HepG2 (cell line): ENCODE measurements at regions not wholly inside any gene's neighbourhood (a gene's known extent, or its start where the extent isn't known, plus 50 kb on each side); places are given as distances from the start of the nearest gene placed in this dataset.

Experiments
- ATAC-seq: fragments of 200-7000 bp; cut with Tn5 transposase; 3 replicates; pipeline ENCODE4 v1.9.1; 2020; ENCODE audit warnings: mild to moderate bottlenecking, moderate library complexity
- BruUV-seq: library from RNA; stranded (reverse); fragments of 400-500 nt; replicated peaks from 2 replicates; lab custom pipeline; 2021; lab: Mats Ljungman, UMichigan
- CTCF ChIA-PET: fragments of 300-600 bp; formaldehyde crosslinking; extraction: SDS; loops from one replicate; lab custom pipeline; 2021; ENCODE audit warnings: low total read pairs, inconsistent platforms, low intra/inter-chr PET ratio; lab: Yijun Ruan, JAX
- POLR2A ChIA-PET: fragments of 350-600 bp; sonication (Branson Sonifier 250); formaldehyde crosslinking; loops from one replicate; lab custom pipeline; 2020; ENCODE audit warnings: antibody characterized with exemption, inconsistent platforms; lab: Yijun Ruan, JAX
- DNase-seq: peaks from one replicate; pipeline ENCODE4 v3.0.0-alpha.2; 2015; ENCODE audit warnings: low spot score
- FAIRE-seq: peaks from 3 replicates; lab custom pipeline; 2011; peaks lifted over from hg19 to GRCh38; lab: Jason Lieb, UNC
- H2AFZ ChIP-seq: one replicate; pipeline ENCODE4 v1.6.1; 2011; ENCODE audit warnings: low read length, inconsistent platforms
- H3K27ac ChIP-seq: fragments of 300-600 bp; 3 replicates; pipeline ENCODE4 v1.8.0; 2011; ENCODE audit warnings: mixed run types, mild to moderate bottlenecking, mixed read lengths, low read length, inconsistent platforms; ENCODE audit not compliant: insufficient read depth; ENCODE audit errors: extremely low read length
- H3K27me3 ChIP-seq, 2 experiments: fragments of 200-600 bp in 1 of 2; 2 replicates in 1 of 2; 3 replicates in 1 of 2; pipeline versions ENCODE4 v1.6.0 to v1.8.0; 2011; ENCODE audit warnings: low read length in 2 of 2, mild to moderate bottlenecking in 2 of 2, moderate library complexity in 2 of 2, inconsistent platforms in 1 of 2; ENCODE audit not compliant: insufficient read depth in 2 of 2, control insufficient read depth in 1 of 2
- H3K36me3 ChIP-seq, 2 experiments: fragments of 200-600 bp in 1 of 2; replicated peaks in 1 of 2; 2 replicates in 1 of 2; 3 replicates in 1 of 2; pipeline versions ENCODE4 v1.5.1 to v1.8.0; 2011; ENCODE audit warnings: low read length in 2 of 2, inconsistent platforms in 1 of 2; ENCODE audit not compliant: insufficient read depth in 2 of 2, control insufficient read depth in 1 of 2
- H3K4me1 ChIP-seq: 2 replicates; pipeline ENCODE4 v1.5.1; 2012; ENCODE audit warnings: low read length, inconsistent platforms; ENCODE audit not compliant: insufficient read depth
- H3K4me2 ChIP-seq: 2 replicates; pipeline ENCODE4 v1.6.0; 2011; ENCODE audit warnings: low read depth, low read length, inconsistent platforms
- H3K4me3 ChIP-seq, 3 experiments: fragments of 200-600 bp in 1 of 3; sonication (generic), shearing (Covaris generic) in 1 of 3; replicated peaks in 1 of 3; 2 replicates each; pipeline ENCODE4 v1.5.1; 2011 to 2016; ENCODE audit warnings: low read length in 3 of 3, inconsistent platforms in 2 of 3, low read depth in 2 of 3, mild to moderate bottlenecking in 2 of 3, control low read depth in 1 of 3, mixed read lengths in 1 of 3; ENCODE audit not compliant: insufficient read depth in 1 of 3
- H3K79me2 ChIP-seq: one replicate; pipeline ENCODE4 v1.6.1; 2011; ENCODE audit warnings: low read length, inconsistent platforms; ENCODE audit not compliant: insufficient read depth
- H3K9ac ChIP-seq: 2 replicates; pipeline ENCODE4 v1.6.0; 2011; ENCODE audit warnings: mild to moderate bottlenecking, low read depth, low read length, inconsistent platforms; ENCODE audit not compliant: insufficient read depth
- H3K9me3 ChIP-seq: 2 replicates; pipeline ENCODE4 v1.5.1; 2012; ENCODE audit warnings: mild to moderate bottlenecking, low read length
- H4K20me1 ChIP-seq: 2 replicates; pipeline ENCODE4 v1.6.0; 2011; ENCODE audit warnings: inconsistent platforms, mild to moderate bottlenecking, low read length, moderate library complexity; ENCODE audit not compliant: insufficient read depth
- AHR ChIP-seq: IDR thresholded peaks from 2 replicates; pipeline ENCODE4 v1.6.1; 2018; ENCODE audit warnings: missing genetic modification reagents, missing compliant biosample characterization
- ARNTL ChIP-seq: sonication (generic); formaldehyde crosslinking; IDR thresholded peaks from 2 replicates; pipeline ENCODE4 v1.4.0; 2020; ENCODE audit warnings: mild to moderate bottlenecking, missing genetic modification reagents
- FOXM1 ChIP-seq: sonication (generic); formaldehyde crosslinking; IDR thresholded peaks from 2 replicates; pipeline ENCODE4 v1.5.0; 2020; ENCODE audit warnings: missing genetic modification reagents
- GPBP1L1 ChIP-seq: sonication (generic); formaldehyde crosslinking; IDR thresholded peaks from 2 replicates; pipeline ENCODE4 v1.5.0; 2020; ENCODE audit warnings: mild to moderate bottlenecking, missing genetic modification reagents
- GZF1 ChIP-seq: sonication (generic); formaldehyde crosslinking; IDR thresholded peaks from 2 replicates; pipeline ENCODE4 v1.5.1; 2020; ENCODE audit warnings: mild to moderate bottlenecking, missing genetic modification reagents
- HNF1B ChIP-seq: sonication (generic); formaldehyde crosslinking; IDR thresholded peaks from 2 replicates; pipeline ENCODE4 v1.5.1; 2020; ENCODE audit warnings: mild to moderate bottlenecking, moderate library complexity, missing genetic modification reagents
- HOXA5 ChIP-seq: sonication (generic); formaldehyde crosslinking; IDR thresholded peaks from 2 replicates; pipeline ENCODE4 v1.4.0; 2020; ENCODE audit warnings: missing genetic modification reagents
- KAT2B ChIP-seq: fragments of 150-350 bp; IDR thresholded peaks from 2 replicates; pipeline ENCODE4 v1.6.1; 2014; ENCODE audit warnings: low read depth, low read length, borderline replicate concordance
- KAT8 ChIP-seq: IDR thresholded peaks from 2 replicates; pipeline ENCODE4 v1.6.1; 2016; ENCODE audit warnings: missing genetic modification reagents, missing compliant biosample characterization
- MED13 ChIP-seq: sonication (generic); formaldehyde crosslinking; IDR thresholded peaks from 2 replicates; pipeline ENCODE4 v1.5.0; 2020; ENCODE audit warnings: missing genetic modification reagents
- PREB ChIP-seq: sonication (generic); formaldehyde crosslinking; IDR thresholded peaks from 2 replicates; pipeline ENCODE4 v1.4.0; 2020; ENCODE audit warnings: missing genetic modification reagents
- RBM22 ChIP-seq: fragments of 200-400 bp; formaldehyde crosslinking; optimal IDR thresholded peaks from 2 replicates; pipeline ENCODE3; 2017; ENCODE audit warnings: mild to moderate bottlenecking, low read length, moderate library complexity
- ZBTB43 ChIP-seq: sonication (generic); formaldehyde crosslinking; conservative IDR thresholded peaks from 2 replicates; pipeline ENCODE4 v1.4.0; 2020; ENCODE audit warnings: missing genetic modification reagents
- ZFP90 ChIP-seq: sonication (generic); formaldehyde crosslinking; IDR thresholded peaks from 2 replicates; pipeline ENCODE4 v1.8.0; 2022; ENCODE audit warnings: missing genetic modification reagents, mild to moderate bottlenecking, inconsistent platforms, borderline replicate concordance
- ZNF589 ChIP-seq: sonication (generic); formaldehyde crosslinking; conservative IDR thresholded peaks from 2 replicates; pipeline ENCODE4 v1.8.0; 2022; ENCODE audit warnings: mild to moderate bottlenecking, moderate library complexity, missing genetic modification reagents
- ZNF607 ChIP-seq: sonication (generic); formaldehyde crosslinking; IDR thresholded peaks from 2 replicates; pipeline ENCODE4 v1.5.1; 2020; ENCODE audit warnings: missing genetic modification reagents, mild to moderate bottlenecking, borderline replicate concordance
- ZNF614 ChIP-seq: IDR thresholded peaks from 2 replicates; pipeline ENCODE4 v1.6.1; 2018; ENCODE audit warnings: missing biosample characterization, missing genetic modification reagents, inconsistent platforms, borderline replicate concordance
- ZNF839 ChIP-seq: sonication (generic); formaldehyde crosslinking; IDR thresholded peaks from 2 replicates; pipeline ENCODE4 v1.4.0; 2020; ENCODE audit warnings: missing genetic modification reagents, mild to moderate bottlenecking, borderline replicate concordance
- WGBS: methylation state at CpG from one replicate; pipeline ENCODE4 v1.1.6; 2017; ENCODE audit warnings: low lambda C conversion rate; 5-methylcytosine and 5-hydroxymethylcytosine counted together
- in situ Hi-C: cut with HindIII; loops from 2 replicates; pipeline ENCODE4 v1.10.0; 2017; ENCODE audit warnings: low pct_unique_long_range_greater_than_20kb; ENCODE audit not compliant: extremely low pct_ligation_motif_present
- intact Hi-C: fragments of 100-400 bp; cut with micrococcal nuclease; formaldehyde crosslinking; loops from one replicate; pipeline ENCODE4 v1.10.0; 2022; ENCODE audit not compliant: unreplicated experiment

GRCh38 chr5:74079971-74080556, 454.1 kb downstream of the ARHGEF28 start (continued):
- TF ChIP-seq HOXA5 (no peak), HNF1B (CRISPR knock-in tag) (no peak), ZBTB43 (CRISPR knock-in tag) (no peak), AHR (no peak), ZNF839 (no peak), FOXM1 (CRISPR knock-in tag) (no peak), PREB (CRISPR knock-in tag) (no peak)

- Histone ChIP-seq H3K36me3 (no peaks in the 10 kb centered on the region), H4K20me1 (no peaks in the 10 kb centered on the region), H2AFZ (no peak overlapping the region), H3K4me2 (no peak overlapping the region), H3K9ac (no peak overlapping the region), H3K9me3 (no peaks in the 10 kb centered on the region), H3K79me2 (no peaks in the 10 kb centered on the region), H3K4me1 (no peaks in the 10 kb centered on the region), H3K27me3 (peaks cover 1 to 23% of the 10 kb centered on the region in 2 experiments; a peak in 2 of 5 replicates), H3K4me3 (no peak overlapping the region), H3K27ac (no peak overlapping the region)
- intact Hi-C loops (no loop called here), in situ Hi-C loops (no loop called here)
- no TSS peak for BruUV-seq
- DNase-seq (no peak), FAIRE-seq (no peak), ATAC-seq (no peak)
- ChIA-PET POLR2A (no interaction called here), CTCF (no interaction called here)
- WGBS = 22% methylated on average over 7 of the region's 7 CpGs
- TF ChIP-seq ARNTL (CRISPR knock-in tag) = no peak
- TF ChIP-seq ZNF614 (CRISPR knock-in tag) = no peak
- TF ChIP-seq MED13 (CRISPR knock-in tag) = no peak
- TF ChIP-seq KAT8 (CRISPR knock-in tag) = no peak
- TF ChIP-seq RBM22 = no peak
- no peak for TF ChIP-seq ZFP90
- no peak for TF ChIP-seq ZNF607
- TF ChIP-seq GPBP1L1 (CRISPR knock-in tag) = no peak
- TF ChIP-seq GZF1 (CRISPR knock-in tag) = no peak
- TF ChIP-seq ZNF589 = no peak
- TF ChIP-seq KAT2B = no peak
Measured at GRCh38 chr5:74075501-74076484, 449.8 kb downstream of the ARHGEF28 start.
